NCI-H146 (cell line): ENCODE measurements at regions not wholly inside any gene's neighbourhood (a gene's known extent, or its start where the extent isn't known, plus 50 kb on each side); places are given as distances from the start of the nearest gene placed in this dataset.
A peak's percentile ranks its signal among the peaks of the same experiment; 100 is the strongest.

ENCODE experiments used
- DNase-seq: peaks from one replicate; lab custom pipeline; 2025; lab: John Stamatoyannopoulos, UW

DNA sequence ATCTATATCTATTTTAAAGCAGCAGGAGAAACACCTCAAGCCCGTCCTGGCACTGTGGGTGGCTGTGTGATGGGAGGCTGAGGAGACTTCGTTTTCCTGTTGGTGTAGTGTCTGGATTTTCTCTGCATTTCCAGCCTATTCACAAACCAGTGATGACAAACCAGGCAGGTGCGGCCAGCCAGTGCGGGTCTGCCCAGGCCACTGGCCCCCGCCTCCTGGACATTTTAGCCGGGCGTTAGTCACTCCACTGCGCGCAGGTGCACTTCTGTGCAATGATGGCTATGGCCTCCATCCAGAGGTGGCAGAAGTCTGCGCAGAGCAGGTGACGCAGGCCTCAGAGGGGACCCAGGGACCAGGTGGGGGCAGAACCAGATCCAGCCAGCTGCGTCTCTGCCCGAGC, 64.9 kb upstream of the PITRM1 start:
- DNase-seq, result peak; percentile 97

DNA sequence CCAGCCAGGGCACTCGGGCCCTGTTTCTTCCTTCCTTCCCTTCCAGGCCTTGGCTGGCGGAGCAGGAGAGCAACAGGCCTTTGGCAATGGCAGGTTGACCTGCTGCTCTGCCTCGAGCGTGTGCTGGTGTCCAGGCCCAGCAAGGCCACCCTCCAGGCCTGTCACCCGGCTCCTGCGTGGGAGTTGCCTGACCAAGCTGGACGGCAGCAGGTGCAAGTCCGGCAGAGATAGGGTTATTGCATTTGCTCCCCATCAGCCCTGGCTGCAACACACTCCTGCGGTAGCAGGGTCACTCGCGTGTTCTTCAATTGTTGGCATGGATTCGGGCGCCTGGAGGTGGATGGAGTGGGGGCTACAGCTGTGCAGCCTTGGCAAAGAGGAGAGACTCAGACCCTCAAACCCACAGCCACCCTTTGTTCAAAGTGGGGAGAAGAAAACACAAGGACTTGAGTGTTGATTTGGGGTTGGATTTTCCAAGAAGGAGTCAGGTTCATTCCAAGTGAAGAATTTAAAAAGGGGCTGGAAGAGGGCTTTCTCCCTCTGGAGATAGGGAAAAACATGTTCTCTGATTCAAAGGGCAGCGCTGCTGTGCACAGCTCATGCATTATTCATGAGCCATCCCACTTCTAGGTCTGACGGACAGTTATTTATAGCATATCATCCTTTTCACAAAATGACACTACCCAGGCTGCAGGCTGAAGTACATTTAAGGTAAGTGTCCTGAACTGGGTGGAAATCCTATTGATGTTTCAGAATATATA, 64.2 kb upstream of the PITRM1 start:
- peak; percentile 72 for DNase-seq

DNA sequence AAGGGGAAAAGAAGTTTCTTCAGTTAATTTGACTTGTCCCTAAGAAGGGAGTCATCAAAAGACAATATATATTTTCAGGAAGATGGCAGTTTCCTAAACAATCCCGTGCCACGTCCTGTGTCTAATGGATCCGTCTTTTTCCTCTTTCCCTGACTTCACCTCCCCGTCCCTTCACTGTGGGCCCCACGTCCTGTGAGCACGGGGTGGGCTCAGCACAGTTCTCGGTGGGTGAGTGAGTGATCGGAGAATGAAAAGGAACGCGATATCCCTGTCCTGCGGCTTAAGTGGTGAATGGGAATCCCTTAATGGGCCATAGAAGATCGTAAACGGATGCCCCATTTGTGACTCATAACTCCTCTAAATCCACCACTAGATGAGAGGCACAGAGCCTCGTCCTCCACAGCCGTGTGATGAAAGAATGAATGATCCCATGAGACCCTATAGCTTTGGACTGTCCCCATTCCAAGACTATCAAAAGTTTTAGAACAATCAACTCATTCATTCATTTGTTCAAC, 63.5 kb upstream of the PITRM1 start:
- no peak for DNase-seq

DNA sequence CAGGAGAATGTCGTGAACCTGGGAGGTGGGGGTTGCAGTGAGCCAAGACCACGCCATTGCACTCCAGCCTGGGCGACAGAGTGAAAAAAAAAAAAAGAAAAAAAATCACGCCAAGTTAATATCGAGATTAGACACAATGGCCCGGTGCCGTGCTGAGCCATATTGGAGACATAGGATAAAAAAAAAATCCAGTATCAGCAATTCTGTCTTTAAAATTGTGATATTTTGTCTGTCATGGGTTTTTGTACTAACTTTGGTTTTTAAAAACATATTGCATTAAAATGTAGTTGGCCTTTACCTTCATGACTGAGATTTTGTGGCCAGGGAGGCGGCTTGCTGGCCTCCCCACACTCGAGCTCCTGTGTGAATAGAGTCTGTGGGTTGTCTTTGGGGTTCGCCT, 62.8 kb upstream of the PITRM1 start:
- no peak for DNase-seq

DNA sequence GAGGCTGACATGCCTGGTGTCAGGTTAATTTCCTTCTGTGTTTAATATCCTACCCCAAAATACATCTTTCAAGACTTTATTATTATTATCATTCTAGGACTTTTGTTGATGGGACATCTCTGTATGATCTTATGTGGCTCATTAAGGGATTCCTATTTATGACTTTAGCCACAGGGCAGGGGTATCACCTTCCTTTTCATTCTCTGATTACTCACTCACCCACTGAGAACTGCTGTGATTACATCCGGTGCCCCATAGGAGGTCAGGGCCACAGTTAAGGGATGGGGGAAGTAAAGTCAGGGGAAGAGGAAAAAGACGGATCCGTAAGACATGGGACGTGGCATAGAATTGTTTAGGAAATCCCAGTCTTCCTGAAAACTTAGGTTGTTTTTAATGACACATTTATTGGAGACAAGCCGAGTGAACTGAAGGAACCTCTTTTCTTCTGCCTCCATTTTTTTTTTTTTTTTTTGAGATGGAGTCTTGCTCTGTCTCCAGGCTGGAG, 61.0 kb upstream of the PITRM1 start:
- peak; percentile 50 for DNase-seq

DNA sequence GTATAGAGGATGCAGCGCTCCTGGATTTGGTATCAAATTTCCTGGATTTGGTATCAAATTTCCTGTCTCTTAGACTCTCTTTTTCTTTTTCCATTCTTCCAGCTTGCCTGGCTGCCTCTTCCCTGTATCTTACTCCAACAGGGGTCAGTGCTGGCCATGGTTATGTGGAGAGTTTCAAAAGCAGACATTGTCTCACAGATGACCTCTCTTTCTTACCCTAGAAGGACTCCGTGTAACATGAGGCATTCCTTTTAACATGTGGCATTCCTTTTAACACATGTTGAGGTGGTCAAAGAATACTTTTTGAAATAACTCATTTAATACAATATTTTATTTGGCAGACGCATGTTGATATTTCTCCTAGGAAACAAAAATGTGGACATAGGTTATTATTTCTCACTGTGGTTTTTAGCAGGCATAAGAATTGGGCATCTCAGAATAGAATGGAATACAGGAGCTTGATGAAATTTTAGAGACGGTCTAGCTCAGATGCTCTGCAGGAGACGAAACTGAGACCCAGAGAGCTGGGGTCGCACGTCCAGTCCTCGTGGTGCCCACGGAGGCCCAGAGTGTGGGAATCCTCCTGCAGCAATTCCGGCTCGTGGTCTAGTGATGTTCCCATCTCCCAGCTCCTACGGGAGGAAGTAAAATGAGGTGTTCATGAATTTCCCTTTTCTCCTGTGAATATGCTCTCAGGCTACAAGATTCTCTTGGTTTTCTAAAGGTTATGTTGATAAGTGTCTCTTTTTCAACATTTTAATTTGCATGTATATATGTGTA, 59.6 kb upstream of the PITRM1 start:
- DNase-seq, result no peak

DNA sequence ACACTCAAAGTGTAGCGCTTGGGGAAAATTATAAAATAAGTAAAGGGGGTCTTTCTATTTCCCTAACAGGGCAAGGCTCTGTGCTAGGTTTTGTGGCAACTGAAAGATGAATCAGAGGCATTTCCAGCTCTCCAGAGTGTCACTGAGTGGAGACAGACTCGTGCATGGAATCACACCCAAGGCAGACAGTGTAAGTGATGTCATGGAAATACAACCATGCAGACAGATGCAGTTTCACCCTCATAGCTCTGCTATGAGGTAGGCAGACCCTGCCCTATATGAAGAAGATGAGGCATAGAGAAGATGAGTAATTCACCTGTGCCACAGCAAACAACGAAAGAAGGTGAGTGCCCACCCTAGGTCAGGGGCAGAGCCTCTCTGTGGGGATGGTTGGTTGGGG, 57.2 kb upstream of the PITRM1 start:
- no peak for DNase-seq

DNA sequence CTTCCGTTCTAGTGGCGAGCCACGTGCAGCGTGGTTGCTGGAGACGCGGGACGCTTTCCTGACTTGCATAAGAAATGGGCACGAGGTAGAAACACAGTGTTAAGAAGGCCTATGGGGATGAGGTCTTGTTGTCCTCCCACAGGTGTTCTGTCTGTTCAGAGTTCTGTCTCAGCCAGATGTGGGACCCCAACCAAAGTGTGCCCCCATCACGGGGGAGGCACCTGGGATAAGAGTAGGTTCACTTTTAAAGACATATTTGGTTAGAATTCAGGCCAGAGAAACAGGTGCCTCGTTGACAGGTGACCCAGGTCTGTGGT, 56.0 kb upstream of the PITRM1 start:
- no peak for DNase-seq

DNA sequence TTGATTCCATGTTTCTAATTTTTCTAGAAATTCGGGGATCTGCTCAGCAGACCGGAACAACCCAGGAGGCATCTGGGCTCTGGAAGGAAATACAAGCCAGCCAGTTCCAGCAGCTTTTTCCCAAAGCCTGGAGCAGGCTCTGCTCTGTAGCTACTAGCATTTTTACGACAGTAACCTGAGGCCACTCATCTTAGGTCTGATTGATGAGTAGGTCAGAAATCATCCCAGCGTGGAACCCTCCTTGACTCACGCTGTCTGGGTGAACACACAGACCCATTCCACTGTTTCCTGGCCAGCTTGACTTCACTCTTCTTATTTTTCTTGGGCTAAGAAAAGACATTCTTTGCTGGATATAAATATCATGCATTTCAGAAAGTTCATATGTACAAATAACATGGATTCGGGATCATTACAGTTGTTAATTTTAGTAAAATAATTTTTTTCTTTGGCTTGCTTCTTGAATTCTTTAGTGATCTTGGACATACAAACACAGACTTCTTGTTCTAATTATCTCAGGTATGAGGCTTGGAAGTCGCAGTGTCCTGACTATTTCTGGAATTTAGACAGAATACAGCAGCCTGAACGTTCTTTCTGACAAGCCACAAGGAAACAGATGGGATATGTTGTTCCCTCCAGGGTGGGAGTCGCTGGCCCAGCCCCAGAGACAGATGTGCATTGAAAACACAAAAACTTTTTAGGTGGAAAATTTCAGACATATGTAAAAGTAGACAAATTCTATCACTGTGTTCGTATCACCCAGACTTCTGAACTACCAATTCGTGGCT, 54.6 kb upstream of the PITRM1 start:
- DNase-seq, result no peak

DNA sequence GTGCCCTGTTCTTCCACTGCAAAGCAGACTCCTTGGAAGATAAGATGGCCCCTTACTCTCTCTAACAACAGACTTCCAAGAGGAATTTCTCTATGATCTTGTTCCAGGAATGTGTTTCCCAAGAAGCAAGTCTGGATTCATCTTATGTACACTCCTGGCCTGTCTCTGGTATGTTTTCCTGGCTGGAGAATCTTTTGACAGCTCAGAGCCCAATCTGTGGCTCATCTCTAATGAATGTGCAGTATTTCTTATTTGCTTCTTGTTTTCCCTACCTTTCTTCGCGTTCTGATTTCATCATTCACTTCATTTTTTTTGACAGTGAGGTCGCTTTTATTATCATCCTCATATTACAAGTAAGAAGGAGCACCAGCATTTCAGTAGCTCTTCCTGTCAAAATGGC, 53.0 kb upstream of the PITRM1 start:
- DNase-seq, result no peak

DNA sequence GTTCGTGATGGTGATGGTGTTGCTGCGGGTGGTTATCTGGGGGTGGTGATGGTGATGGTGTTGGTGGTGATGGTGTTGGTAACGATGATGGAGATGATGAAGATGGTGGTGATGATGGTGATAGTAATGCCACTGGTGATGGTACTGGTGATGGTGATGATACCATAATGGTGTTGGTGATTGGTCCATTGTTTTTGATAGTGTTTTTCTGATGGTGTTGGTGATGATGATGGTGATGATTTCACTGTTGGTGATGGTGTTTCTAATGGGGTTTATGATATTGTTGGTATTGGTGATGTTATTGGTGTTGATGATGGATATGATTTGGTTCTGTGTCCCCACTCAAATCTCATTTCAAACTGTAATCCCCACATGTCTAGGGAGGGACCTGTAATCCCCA, 51.7 kb upstream of the PITRM1 start:
- DNase-seq, result no peak

DNA sequence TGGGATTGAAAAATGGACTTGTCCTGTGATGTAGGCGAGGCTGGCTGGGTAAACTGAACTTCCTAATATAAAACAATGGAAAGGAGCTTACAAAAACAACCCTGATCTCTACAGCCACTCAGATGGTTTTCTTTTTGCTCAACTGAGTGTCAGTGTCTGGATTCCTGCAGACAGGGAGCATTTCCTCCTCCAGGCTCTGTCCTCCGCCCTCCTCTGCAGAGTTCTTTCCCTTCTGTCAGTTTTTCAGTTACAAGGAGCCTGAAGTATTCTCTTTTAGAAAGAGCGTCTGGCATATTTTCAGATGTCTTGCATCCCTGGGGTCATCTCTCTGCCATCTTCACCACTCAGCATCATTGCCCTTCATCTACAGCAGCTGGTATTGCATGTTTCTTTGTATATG, 50.0 kb upstream of the PITRM1 start:
- no peak for DNase-seq
